IMR-90 (cell line): ENCODE measurements at regions not wholly inside any gene's neighbourhood (a gene's known extent, or its start where the extent isn't known, plus 50 kb on each side); places are given as distances from the start of the nearest gene placed in this dataset.
"Not testable (repeated sequence)": the region's sequence is repeated elsewhere in the genome, so short reads cannot be mapped to it uniquely, and the experiment has no call there.

Experiments used
- CEBPB ChIP-seq: IDR thresholded peaks from 2 replicates; pipeline ENCODE4 v1.6.1; 2012; ENCODE audit warnings: low read depth, low read length, improper control_type of control experiment
- CHD1 ChIP-seq: IDR thresholded peaks from 2 replicates; pipeline ENCODE4 v1.6.1; 2012; ENCODE audit warnings: low read depth, low read length, improper control_type of control experiment
- CTCF ChIP-seq: conservative IDR thresholded peaks from 2 replicates; pipeline ENCODE4 v1.5.1; 2012; ENCODE audit warnings: mild to moderate bottlenecking, low read depth, low read length, improper control_type of control experiment
- MAZ ChIP-seq: IDR thresholded peaks from 2 replicates; pipeline ENCODE4 v1.6.1; 2012; ENCODE audit warnings: low read depth, mild to moderate bottlenecking, low read length, improper control_type of control experiment, moderate library complexity, borderline replicate concordance
- MXI1 ChIP-seq: IDR thresholded peaks from 2 replicates; pipeline ENCODE4 v1.6.1; 2012; ENCODE audit warnings: low read depth, mild to moderate bottlenecking, low read length, moderate library complexity, borderline replicate concordance
- POLR2A ChIP-seq: IDR thresholded peaks from 2 replicates; pipeline ENCODE4 v1.6.1; 2012; ENCODE audit warnings: mild to moderate bottlenecking, low read depth, low read length
- RCOR1 ChIP-seq: IDR thresholded peaks from 2 replicates; pipeline ENCODE4 v1.6.1; 2012; ENCODE audit warnings: mild to moderate bottlenecking, low read length, improper control_type of control experiment; ENCODE audit not compliant: insufficient replicate concordance
- RFX5 ChIP-seq: IDR thresholded peaks from 2 replicates; pipeline ENCODE4 v1.8.0; 2012; ENCODE audit warnings: low read depth, mild to moderate bottlenecking, low read length, moderate library complexity
- TF ChIP-seq, protein P1 (sequence below): fragments of 150-350 bp; IDR thresholded peaks from 2 replicates; pipeline ENCODE4 v1.6.1; 2017; ENCODE audit warnings: mild to moderate bottlenecking, antibody characterized with exemption, low read length, low read depth

- not testable (repeated sequence) for TF ChIP-seq CTCF, CHD1, POLR2A, MXI1, CEBPB, RFX5, MAZ, RCOR1
- TF ChIP-seq, protein P1, sequence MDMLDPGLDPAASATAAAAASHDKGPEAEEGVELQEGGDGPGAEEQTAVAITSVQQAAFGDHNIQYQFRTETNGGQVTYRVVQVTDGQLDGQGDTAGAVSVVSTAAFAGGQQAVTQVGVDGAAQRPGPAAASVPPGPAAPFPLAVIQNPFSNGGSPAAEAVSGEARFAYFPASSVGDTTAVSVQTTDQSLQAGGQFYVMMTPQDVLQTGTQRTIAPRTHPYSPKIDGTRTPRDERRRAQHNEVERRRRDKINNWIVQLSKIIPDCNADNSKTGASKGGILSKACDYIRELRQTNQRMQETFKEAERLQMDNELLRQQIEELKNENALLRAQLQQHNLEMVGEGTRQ = not testable (repeated sequence)
Observed at GRCh38 chr4:3953140-3953489, 186.9 kb downstream of the ADRA2C start.
